GM18508 (cell line): ENCODE measurements at regions not wholly inside any gene's neighbourhood (a gene's known extent, or its start where the extent isn't known, plus 50 kb on each side); places are given as distances from the start of the nearest gene placed in this dataset.

Source experiments
- ATAC-seq: cut with Tn5 transposase; IDR thresholded peaks from one replicate; pipeline ENCODE4 v1.9.1; 2021; ENCODE audit warnings: moderate number of reproducible peaks; ENCODE audit not compliant: insufficient read depth, unreplicated experiment

DNA sequence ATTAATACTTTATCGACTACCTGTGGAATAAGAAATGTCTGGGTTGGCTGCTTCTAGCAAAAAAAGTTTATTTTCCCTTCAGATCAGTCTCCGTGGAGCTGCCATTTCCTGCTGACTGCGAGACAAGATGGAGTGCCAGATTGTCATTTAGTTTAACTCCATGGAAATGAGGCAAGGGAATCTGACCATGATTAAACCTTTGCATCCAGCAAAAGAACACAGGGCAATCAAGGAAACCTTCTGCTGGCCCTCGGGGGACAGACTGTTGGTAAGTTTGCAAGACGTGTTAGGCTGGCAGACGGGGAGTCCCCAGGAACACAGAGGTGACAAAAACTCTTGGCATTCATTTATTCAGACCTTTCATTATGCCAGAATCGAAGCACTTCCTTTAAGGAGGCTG is 52.2 kb upstream of the SPACA1 start:
- no peak for ATAC-seq

- ATAC-seq = no peak
Observed at GRCh38 chr6:87993356-87993755, 54.3 kb upstream of the SPACA1 start.

GRCh38 chr6:87990871-87991270 is 56.8 kb upstream of the SPACA1 start:
- no peak for ATAC-seq

DNA sequence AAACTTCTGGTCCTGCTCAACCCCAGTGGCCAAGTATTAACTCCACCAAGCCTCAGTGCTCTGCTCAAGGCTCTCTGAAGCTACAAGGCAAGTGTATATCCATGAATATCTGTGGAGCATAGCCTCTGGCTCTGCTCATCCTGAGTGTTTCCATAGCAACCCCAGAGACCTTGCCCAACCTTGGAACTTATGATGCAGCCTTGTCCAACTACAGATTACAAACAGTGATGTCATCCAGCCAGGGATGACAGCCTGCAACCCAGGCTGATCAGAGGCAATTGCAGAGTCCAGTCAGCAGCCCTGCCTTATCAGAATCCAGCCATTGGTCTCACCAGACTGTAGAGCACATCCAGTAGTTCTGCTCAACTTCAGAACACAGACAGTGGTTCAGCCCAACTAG is 65.5 kb upstream of the SPACA1 start:
- ATAC-seq = no peak

- no peak for ATAC-seq
Observed at GRCh38 chr6:87979737-87980136, 67.9 kb upstream of the SPACA1 start.

GRCh38 chr6:87976616-87977015 is 71.0 kb upstream of the SPACA1 start:
- ATAC-seq = no peak

DNA sequence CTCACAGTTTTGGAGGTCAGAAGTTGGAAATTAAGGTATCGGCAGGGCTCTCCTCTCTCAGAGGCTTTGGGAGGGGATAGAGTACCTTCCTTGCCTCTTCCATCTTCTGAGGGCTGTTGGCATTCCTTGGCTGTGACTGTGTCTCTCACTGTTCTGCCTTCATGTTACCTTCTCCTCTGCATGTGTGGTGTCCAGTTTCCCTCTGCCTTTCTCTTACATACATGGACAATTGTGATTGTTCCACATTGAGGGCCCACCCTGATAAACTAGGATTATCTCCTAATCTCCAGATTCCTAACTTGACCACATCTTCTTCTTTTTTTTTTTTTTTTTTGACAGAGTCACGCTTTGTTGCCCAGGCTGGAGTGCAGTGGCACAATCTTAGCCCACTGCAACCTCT is 72.1 kb upstream of the SPACA1 start:
- no peak for ATAC-seq

DNA sequence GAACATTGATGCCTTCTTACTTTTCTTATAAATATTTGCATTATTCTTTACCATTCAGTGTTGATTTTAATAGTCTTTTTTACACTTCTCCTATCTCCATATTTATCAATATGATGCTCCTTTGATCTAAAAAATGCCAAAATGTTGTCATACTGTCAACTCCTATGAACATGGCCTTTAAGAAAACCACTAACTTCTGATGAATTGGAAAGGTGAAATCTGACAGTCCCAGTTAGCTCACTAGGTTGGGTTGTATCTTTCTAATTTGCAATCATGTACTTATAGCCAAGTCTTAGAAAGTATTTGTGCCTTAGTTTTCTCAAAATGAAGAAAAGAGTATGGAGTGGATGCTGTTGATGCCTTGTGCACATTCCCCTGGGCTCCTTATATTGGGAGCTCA is 75.4 kb upstream of the SPACA1 start:
- no peak for ATAC-seq

- no peak for ATAC-seq
Observed at GRCh38 chr6:87971605-87972262, 75.9 kb upstream of the SPACA1 start.

GRCh38 chr6:87968435-87969278 is 79.0 kb upstream of the SPACA1 start:
- ATAC-seq = no peak

DNA sequence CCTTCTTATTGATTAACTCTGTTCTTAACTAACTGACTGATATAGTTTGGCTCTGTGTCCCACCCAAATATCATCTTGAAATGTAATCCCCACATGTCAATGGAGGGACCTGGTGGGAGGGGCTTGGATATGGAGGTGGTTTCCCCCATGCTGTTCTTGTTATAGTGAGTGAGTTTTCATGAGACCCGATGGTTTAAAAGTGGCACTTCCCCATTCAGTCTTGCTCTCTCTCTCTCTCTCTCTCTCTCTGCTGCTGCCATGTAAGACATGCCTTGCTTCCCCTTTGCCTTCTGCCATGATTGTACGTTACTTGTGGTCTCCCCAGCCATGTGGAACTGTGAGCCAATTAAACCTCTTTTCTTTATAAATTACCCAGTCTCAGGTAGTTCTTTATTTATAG is 81.8 kb upstream of the SPACA1 start:
- ATAC-seq = no peak

- no peak for ATAC-seq
Observed at GRCh38 chr6:87959083-87959482, 88.6 kb upstream of the SPACA1 start.

GRCh38 chr6:87951751-87952150 is 95.9 kb upstream of the SPACA1 start:
- ATAC-seq = no peak

DNA sequence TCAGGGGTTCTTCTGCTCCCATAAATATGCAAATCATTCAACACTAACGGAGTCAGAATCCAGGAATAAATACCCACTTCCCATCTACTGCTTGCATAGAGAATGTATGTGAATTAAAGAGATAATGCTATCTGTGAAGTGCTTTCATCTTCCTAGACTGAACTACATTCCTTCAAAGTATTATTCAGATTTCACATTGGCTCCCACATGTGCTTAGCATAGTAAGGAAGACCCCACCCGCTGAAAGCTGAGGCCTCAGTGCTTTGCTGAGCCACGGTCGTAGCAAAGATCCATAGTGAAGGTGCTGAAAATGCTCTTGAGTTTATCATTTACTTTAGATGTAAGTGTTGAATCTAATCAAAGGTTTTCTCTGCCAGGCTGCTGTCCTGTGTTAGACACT is 97.0 kb upstream of the SPACA1 start:
- no peak for ATAC-seq

- no peak for ATAC-seq
Observed at GRCh38 chr6:87949194-87949593, 98.4 kb upstream of the SPACA1 start.

DNA sequence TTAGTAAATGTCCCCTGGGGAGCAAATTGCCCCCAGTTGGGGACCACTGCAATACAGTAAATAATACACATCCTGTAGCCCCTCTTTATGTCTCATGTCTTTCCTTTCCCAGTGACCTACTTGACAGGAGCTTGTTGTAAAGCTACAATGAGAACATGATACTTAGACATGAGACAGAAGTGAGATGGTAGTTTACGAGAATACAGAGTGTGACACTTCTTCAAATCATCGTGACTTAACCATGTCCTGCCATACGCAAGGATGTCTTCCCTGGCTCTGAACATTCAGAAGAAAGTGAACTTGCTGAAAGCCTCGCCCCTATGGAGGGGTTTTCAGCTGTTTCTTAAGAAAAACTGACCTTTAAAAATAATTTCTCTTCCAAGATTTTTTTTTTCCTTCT is 101.0 kb upstream of the SPACA1 start:
- ATAC-seq = no peak

GRCh38 chr6:87945966-87946365 is 101.7 kb upstream of the SPACA1 start:
- no peak for ATAC-seq

GRCh38 chr6:87945181-87945580 is 102.5 kb upstream of the SPACA1 start:
- no peak for ATAC-seq

DNA sequence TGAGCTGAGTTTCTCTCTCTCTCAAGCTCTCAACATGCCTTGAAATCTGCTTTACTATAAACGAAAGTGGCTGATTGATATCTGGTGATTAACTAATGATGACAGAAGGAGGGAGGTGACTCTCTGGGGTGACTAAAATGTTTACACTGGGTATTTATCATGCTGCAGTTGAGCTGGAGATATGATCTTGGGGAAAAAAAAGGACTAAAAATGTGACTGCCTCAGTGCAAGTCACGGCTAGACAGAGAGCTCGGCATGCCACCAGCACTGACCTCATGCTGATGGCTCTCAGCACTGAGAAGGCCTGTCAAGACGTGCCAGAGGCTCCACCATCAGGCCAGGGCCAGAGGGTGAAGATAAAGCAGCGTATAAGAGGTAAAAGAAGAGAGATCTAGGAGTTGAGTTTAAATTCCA is 103.1 kb upstream of the SPACA1 start:
- no peak for ATAC-seq

- no peak for ATAC-seq
Observed at GRCh38 chr6:87943191-87943590, 104.5 kb upstream of the SPACA1 start.

GRCh38 chr6:87941556-87942358 is 105.9 kb upstream of the SPACA1 start:
- ATAC-seq = no peak
